Fibroblast of skin of right quadriceps (primary cell): ENCODE measurements at regions not wholly inside any gene's neighbourhood (a gene's known extent, or its start where the extent isn't known, plus 50 kb on each side); places are given as distances from the start of the nearest gene placed in this dataset.

ENCODE experiments used
- DNase-seq: peaks from one replicate; pipeline ENCODE4 v3.0.0-alpha.2; 2013

DNA sequence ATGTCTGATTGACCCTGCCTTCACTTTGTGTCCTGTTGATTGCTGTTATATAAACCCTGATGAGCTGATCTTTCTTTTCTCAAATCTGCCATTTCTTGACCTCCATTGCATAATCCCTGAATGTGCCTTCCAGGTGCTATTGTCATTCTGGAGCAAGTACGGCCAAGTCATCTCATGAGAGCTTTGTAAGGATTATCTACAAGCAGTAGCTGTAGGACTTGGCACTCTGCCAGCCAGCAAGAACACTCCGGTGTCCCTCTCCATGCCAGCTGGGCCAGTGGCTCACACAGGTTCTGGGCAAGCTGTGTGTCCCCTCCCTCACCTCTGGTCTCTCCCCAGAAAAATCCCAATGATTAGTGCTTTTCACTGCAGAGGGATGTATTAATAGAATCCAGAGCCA is 348.1 kb downstream of the FOXO1 start:
- DNase-seq, result no peak

DNA sequence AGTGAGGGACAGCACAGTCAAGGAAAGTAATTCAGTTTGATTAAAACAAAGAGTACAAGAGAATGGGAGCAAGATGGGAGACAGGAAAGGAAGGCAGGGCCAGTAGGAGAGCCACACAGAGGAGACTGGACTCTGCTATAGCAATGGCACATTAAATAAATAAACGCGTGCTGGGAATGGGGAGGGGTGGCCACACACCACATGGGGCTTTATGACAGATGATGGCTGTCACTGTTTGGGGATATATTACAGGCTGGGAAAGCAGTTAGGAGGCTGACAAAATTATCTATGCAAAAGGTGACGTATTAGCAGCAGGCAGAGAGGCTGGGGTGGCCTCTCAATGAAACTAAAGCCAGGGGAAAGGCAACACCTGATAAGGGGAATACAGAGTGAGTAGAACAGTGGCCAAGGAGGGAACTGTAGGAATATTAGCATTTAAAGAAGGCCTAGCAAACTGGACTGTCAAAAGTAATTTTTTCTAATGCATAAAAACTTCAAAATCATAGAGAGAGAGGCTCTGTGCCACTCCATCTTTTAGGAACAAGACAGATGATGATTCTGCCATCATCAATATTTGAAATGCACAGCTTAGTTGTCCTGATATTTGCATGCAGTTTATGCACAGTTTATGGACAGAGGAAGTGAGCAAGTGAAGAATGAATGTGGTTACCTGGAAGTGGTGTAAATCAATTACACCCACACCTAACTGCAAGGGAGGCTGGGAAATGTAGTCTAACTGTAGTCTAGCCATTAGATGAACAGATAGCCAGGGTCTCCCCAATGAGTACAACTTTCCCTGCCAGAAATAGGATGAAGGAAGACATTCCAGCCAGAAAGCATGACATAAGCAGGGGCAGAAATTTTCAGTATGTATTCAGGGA is 346.5 kb downstream of the FOXO1 start:
- no peak for DNase-seq

DNA sequence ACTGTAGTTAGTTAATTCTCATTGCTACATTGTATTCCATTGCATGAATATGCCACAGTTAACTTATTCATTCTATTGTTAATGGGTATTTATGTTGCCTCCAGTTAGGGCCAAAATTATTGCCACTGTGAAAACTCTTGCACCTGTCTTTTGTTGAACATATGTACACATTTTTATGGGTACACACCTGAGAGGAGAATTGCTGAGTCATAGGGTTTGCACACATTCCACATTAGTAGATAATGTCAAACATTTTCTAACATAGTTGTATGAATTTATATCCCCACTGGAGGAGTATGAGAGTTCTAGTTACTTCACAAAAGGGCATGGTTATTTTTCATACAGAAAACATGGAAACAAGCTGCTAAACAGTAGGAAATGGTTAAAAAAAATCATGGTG is 338.4 kb downstream of the FOXO1 start:
- no peak for DNase-seq

DNA sequence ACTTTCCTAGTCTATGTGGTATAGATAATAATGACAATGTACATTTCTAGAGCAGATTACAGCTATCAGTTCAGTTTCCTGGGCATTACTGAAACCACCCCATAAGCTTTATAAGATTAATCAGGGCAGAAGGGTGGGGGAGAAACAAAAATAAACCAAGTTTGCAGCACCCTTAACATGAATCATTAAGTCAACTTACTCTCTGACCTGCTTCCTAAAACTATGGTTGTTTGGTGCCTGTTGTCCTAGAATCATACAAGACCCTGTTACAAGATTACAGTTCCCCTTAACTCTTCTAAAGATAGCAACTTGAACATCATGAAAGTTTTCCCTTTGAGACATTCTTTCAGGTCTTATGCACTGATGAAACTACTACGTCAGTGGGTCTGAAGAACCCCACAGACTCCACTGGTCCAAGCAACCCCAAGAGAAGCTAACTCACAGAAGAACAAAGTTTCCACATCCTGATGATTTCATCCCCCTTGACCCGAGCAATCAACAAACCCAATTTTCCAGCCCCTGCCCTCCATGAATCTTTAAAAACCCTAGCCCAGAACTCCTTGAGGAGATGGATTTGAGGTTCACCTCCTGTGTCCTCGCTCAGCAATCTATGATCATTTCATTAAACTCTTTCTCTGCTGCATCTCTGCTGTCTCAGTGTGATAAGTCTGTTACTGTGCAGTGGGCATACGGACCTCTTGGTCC is 336.5 kb downstream of the FOXO1 start:
- DNase-seq, result no peak

DNA sequence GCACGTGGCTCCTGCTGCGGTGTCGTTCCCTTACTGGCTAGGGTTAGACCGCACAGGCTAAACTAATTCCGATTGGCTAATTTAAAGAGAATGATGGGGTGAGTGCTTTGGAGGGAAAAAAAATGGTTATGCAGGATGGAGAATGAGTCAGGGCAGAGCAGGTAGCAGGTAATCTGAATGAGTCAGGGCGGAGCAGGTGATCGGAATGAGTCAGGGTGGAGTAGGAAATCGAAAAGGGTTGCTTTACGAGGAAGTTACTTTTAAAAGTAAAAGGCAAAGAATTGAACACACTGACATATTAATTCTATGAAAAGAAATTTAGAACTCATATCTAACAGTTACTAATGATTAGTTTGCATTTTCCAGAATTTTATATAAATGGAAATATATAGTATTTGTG is 335.5 kb downstream of the FOXO1 start:
- DNase-seq, result no peak

DNA sequence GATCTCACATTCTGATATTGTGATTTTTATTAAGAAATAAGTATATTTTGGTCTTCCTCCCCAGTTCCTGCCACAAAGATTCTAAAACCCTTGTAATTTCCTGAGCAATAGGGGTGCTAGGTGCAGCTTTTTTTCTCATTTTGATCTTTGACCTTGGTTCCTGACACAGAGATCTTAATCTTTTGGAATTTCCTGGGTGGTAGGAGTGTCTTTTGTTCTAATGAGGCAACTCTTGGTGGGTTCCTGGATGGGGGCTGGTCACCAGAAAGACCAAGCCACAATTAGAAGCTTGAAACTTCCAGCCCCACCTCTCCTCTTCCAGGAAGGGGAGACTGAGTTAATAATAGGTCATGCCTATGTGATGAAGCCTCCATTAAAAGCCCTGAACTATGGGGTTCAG is 334.6 kb downstream of the FOXO1 start:
- DNase-seq, result no peak

DNA sequence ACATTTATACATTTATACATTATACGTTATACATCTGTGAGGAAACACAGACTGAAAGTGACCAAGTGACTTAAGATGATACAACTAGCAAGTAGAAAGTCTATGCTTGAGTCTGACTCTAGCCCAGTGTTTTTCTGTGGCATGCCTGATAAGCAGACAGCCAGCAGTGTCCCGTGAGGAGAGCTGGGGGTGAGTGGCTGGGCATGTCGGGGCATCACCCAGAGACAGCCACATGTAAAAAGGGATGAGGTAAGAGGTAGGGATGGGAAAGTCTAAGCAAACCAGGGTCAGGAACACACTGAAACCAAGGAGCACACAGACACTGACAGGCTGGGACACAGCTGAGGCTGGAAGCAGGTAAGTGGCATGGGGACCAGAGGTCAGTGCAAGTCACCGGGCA is 333.2 kb downstream of the FOXO1 start:
- no peak for DNase-seq

DNA sequence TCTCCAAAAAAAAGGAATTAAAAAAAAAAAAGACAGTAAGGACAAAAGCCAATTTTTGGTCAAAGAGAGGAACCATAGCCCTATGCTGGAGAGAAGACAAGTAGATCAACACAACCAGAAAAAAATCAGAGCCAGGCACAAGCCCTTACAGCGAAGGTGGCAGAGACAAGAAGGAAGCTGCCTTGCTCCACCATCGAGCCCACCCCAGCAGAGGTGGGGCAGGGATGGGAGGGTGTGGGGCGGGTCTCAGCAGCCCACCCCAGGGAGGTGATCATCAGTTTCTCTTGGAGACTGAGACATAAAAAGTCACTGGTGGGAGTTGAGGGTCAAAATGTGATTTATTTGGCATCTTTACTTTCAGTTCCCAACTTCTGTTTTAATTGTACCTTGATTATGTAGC is 332.4 kb downstream of the FOXO1 start:
- DNase-seq, result no peak

DNA sequence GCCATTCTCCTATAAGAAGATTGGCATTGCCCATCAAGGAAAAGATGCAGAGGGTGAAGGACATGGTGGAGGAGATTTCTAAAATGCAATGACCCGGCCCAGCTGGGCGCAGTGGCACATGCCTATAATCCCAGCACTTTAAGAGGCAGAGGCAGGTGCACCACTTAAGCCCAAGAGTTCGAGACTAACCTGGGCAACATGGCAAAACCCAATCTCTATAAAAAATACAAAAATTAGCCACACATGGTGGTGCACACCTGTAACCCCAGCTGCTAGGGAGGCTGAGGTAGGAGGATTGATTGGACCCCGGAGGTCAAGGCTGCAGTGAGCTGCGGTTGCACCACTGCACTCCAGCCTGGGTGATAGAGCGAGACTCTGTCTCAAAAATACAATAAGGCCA is 331.8 kb downstream of the FOXO1 start:
- no peak for DNase-seq

DNA sequence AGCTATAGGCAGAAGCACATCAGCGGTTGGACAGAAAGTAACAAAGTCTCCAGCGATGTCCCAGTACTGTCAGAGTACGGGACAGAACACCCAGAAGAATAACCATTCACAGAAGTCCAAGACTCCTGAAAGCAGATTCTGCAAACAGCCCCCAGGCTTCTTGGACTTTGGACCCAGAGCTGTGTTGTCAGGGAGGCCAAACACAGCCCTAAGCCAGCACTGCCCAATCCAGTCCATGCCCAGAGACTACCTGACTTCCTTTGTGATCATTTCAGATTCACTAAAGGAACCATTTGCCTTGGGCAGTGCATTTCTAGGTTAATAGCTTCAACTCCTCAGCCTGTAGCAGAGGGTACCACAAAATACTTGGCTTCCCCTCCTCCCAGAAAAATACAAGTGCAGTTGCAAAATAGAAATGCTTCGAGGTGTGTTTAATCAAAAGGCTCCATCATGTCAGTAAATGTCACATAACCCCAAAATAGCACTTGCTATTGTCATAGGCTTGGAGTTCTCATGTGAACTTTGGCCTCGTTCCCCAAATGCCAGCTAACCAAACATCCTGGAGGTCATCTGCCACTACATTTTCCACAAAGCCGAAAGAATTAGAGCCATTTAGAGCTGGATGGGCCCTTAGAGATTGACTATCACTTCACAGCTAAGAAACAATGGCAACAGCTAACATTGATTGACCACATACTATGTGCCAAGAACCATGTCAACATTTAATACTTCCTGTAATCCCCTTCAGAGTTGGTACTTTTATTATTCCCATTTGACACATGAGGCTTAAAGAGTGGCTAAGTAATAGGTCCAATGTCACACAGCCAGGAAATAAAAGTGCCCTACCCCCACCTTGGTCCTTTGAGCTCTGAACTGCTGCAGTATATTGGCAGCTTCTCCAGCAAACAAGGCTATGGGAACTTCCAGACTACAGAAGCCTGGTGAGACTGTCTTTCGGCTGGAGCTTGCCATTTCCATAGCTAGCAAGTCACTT is 329.9 kb downstream of the FOXO1 start:
- DNase-seq, result no peak

DNA sequence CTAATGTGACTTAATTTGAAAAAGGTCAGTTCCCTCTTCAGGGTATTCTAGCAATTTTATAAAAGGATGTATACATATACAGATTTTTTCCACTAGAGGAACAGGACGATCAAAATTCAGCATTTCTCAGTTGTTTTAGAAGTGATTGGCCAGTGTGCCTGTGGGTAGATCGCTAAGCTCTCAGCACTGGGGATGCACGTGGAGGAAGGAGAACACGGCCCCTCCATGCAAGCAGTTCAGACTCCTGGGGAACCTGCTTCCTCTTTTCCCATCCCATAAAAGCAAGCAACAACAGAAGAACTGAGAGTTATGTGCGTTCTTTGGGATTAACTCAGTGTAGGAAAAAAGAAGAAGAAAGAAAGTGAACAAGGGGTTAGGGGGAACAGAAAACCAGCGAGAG is 328.8 kb downstream of the FOXO1 start:
- no peak for DNase-seq

DNA sequence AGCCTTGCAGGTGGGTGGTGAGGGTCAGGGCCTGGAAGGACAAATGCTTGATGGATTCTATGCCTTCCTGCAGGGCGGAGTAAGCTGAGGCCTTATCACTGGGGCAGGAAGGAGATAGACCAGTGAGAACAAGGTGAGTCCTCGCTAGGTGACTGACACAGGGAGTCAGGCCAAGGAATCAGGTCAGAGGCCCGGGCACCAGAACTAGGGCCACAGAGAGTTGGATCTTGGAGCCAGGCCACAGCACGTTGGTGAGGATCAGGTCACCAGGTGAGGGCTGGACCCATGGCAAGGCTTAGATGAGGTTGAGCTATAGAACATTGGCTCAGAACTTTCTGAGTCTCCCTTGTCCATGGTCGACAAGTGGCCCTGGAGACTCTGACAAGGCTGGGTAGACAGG is 328.2 kb downstream of the FOXO1 start:
- no peak for DNase-seq

DNA sequence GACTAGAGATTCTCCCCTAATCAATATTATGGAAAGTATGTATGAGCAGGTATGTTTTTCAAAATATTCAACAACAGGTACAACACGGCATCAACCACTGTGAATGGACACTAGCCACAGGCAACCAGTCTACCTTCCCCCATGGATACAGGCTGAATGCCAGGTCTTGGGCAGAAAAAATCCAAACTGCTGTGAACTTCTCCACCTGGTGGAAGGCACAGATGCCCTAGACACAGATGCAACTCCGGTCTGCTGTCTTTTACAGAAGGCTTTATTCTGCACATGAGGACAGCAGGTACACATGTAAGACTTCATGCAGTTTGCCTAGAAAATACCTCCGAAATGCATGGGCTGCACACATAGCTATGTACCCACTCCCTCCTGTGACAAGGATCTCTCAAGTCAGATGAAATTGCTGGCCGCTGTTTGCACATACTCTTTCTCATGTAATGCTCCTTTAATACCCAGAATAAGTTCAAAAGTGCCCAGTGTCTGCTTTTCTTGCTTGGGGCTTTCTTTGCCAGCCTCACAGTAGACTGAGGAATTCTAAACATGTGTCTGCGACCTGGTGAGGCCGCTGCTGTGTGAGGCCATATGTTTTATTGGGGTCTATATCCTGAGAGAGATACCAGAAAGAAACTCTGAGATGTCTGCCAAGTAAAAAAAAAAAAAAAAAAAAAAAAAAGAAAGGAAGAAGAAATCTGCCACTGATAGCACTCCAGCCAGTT is 325.9 kb downstream of the FOXO1 start:
- no peak for DNase-seq

DNA sequence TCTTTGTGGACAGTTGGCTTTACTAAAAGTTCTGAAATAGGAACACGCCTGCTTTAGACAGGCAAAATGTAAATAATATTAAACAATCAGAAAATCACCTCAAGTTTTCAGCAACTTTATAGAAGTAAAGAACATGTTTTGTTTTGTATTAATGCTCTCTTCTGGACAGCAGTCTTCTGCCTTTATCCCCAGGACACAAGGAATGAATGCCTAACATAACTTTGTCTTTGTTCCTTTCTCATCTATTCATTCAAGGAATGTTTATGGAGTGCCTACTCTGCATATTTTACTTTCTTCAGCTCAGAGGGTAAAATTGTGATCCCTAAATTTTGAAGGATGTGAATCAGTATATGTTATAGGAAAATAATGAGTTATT is 325.4 kb downstream of the FOXO1 start:
- DNase-seq, result no peak

DNA sequence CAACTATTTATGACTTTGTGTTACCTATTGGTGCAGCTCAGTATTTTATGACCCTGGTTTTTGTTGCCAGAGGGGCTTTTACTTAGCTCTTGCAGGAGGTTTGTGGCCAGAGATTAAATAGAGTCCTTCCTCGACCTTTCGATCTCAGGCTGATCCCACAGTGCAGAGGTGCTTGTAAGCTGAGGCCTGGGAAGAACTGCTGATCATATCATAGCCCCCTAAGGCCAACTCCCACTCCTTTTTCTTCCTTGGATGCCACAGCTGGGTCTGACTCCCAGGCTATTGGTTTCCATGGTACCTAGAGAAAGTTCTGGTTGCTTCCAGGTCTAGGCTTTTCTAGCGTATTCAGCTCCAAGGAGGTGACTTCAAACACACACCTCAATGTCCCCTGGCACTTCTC is 324.9 kb downstream of the FOXO1 start:
- DNase-seq, result no peak

DNA sequence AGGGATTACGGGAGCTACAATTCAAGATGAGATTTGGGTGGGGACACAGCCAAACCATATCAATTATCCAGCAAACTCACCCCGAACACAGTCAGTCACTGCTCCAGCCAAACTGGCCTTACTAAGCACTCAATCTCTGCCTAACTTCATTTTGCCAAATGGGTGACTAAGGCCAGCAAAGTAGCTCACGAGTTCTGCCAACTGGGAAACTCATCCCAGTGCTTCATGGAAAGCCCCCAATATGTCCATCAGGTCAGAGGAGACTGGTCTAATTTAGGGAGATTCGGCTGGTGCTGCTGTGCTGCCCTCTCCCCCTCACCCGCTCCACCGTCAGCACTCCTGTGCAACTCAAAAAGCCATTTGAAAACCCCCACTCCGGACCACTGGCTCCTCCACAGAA is 324.0 kb downstream of the FOXO1 start:
- DNase-seq, result no peak

DNA sequence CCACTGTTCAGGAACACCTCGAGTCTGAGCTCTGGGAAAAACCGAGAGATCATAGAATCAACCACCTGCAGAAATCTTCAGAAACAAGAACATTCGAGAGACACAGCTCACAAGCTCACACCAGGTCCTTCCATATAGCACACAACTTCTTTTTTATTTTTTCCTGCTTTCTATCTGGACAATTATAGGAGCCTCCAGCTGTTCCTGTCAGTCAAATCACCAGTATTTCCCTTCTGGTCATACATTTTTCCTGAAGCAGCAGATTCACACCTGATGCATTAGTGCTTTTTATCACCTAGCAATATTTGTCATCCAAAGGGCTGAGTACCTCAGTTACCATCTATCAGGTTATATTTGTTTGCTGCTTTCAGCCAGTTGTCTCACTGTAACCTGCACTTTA is 323.5 kb downstream of the FOXO1 start:
- DNase-seq, result no peak

DNA sequence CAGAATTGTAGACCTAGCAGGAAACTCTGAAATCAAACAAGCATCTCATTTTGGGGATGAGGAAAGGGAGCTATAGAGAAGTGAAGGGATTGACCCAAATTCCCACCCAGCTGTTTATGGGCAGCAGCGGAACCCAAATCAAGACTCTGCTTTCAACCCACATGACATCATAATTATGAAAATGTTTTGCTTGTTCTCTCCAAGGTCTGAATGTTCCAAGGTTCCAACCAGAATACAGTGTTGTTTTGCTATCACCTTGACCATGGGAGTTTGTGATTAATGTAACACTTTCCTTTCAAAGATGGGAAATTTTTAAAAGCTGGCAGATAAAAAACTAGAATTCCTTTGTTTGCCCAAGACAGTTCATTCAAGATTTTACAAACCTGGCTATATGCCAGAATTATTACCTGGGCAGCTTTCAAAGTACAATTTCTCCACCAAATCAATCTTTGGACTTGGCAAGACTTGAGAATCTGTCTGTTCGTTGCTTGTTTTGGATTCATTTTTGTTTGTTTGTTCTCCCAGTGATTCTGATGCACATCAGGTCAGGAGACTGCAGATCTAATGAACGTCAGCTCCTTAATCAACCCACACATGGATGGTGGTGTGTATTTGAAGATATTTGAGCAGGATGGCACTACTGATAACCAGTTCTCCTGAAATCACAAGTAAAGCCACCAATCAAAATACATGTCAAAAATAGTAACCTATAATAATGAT is 322.7 kb downstream of the FOXO1 start:
- no peak for DNase-seq

DNA sequence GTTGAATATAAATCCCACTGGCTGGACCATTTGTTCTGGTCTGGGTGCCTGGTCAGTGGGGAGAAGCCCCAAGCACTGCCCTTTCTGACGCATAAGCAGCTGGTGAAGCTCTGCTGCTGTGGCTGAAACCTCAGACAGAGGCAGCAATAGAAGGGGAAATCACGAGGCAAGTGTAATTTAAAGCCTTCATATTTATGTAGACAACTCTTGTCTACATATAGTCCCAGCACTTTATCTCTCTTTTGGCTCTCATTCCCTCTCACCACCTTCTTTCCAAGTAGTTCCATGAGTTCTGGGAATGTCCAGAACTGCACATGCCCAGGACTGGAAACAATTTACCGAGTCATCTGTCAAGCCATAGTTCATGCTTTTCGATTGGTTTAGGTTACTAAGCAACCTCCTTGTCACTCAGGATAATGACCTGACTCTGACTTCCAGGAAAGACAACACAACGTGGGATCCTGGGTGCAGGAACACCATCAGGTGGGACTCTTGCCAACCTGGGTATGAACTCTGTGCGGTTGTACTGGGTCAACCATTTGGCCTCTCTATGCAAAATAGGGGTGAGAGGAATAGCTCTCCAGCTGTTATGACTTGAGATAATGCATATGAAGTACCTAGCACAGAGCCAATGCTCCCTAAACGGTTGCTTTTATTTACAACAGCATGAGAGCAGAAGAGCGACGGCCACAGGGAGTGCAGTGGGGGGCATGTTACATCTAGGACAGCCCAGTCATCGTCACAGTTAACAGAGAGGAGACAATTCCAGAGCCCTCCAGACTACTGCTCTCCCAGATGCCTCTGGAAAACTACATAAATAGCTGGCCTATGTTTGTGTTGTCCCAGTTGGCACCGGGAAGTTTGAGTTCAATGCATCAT is 321.9 kb downstream of the FOXO1 start:
- no peak for DNase-seq

DNA sequence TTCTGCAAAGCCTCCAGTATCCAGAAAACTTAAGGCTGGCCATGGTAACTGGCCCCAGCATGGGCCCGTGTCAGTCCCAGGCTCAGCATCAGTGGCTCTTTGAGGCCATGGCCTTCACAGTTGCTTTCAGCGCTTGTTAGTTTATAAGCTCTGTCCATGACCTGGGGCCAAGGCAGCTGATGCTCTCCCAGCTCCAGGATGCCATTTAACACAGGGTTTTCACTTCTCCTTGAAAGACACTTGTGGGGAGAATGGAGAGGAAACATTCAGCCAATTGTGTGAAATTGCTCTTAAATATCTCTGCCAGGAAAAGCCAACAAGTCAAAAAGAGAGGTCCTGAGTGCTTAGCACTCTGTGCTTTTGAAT is 321.3 kb downstream of the FOXO1 start:
- DNase-seq, result no peak
